IMR-90 (cell line): ENCODE measurements at regions not wholly inside any gene's neighbourhood (a gene's known extent, or its start where the extent isn't known, plus 50 kb on each side); places are given as distances from the start of the nearest gene placed in this dataset.
"Not testable (repeated sequence)": the region's sequence is repeated elsewhere in the genome, so short reads cannot be mapped to it uniquely, and the experiment has no call there.

Source experiments
- ATAC-seq: fragments of 200-7000 bp; cut with Tn5 transposase; 2 replicates; pipeline ENCODE4 v1.9.1; 2020; ENCODE audit warnings: low read depth, mild to moderate bottlenecking, moderate library complexity
- BruUV-seq: library from RNA; stranded (reverse); fragments of 400-500 nt; replicated peaks from 2 replicates; lab custom pipeline; 2021; lab: Mats Ljungman, UMichigan
- CTCF ChIA-PET: fragments of 300-600 bp; formaldehyde crosslinking; extraction: SDS; loops from one replicate; lab custom pipeline; 2021; ENCODE audit warnings: antibody characterized with exemption; lab: Yijun Ruan, JAX
- POLR2A ChIA-PET: fragments of 300-600 bp; sonication (Branson Sonifier 250); formaldehyde crosslinking; loops from one replicate; lab custom pipeline; 2022; ENCODE audit warnings: antibody characterized with exemption; ENCODE audit not compliant: unreplicated experiment; lab: Charles Lee
- DNase-seq: peaks from one replicate; pipeline ENCODE4 v3.0.0; 2013
- H2AFZ ChIP-seq: replicated peaks from 2 replicates; pipeline ENCODE3; 2013; ENCODE audit warnings: low read length, mild to moderate bottlenecking; ENCODE audit not compliant: poor library complexity
- H2AK5ac ChIP-seq: 2 replicates; pipeline ENCODE4 v1.6.1; 2013; ENCODE audit warnings: low read depth, low read length, inconsistent platforms
- H2AK9ac ChIP-seq: replicated peaks from 2 replicates; pipeline ENCODE3; 2013; ENCODE audit warnings: mild to moderate bottlenecking, low read depth, low read length, moderate library complexity; ENCODE audit not compliant: poor library complexity
- H2BK120ac ChIP-seq: 2 replicates; pipeline ENCODE4 v1.6.1; 2013; ENCODE audit warnings: low read depth, low read length, inconsistent platforms
- H2BK15ac ChIP-seq: 3 replicates; pipeline ENCODE4 v1.6.1; 2013; ENCODE audit warnings: low read depth, low read length, inconsistent platforms
- H2BK20ac ChIP-seq: 2 replicates; pipeline ENCODE4 v1.6.1; 2013; ENCODE audit warnings: low read depth, mild to moderate bottlenecking, inconsistent platforms, low read length, moderate library complexity
- H2BK5ac ChIP-seq: 2 replicates; pipeline ENCODE4 v1.6.1; 2013; ENCODE audit warnings: mild to moderate bottlenecking, low read depth, low read length, inconsistent platforms; ENCODE audit not compliant: poor library complexity, severe bottlenecking
- H3K14ac ChIP-seq: replicated peaks from 2 replicates; pipeline ENCODE4 v1.6.1; 2013; ENCODE audit warnings: low read depth, low read length, inconsistent platforms
- H3K18ac ChIP-seq: 2 replicates; pipeline ENCODE4 v1.6.1; 2013; ENCODE audit warnings: low read depth, low read length, control low read depth
- H3K23ac ChIP-seq: 2 replicates; pipeline ENCODE4 v1.6.1; 2013; ENCODE audit warnings: low read depth, low read length, inconsistent platforms
- H3K27ac ChIP-seq: 2 replicates; pipeline ENCODE4 v1.5.1; 2013; ENCODE audit warnings: mild to moderate bottlenecking, control low read depth, low read length; ENCODE audit not compliant: insufficient read depth
- H3K27me3 ChIP-seq: 2 replicates; pipeline ENCODE4 v1.6.1; 2013; ENCODE audit warnings: low read length; ENCODE audit not compliant: control insufficient read depth, insufficient read depth
- H3K36me3 ChIP-seq: 2 replicates; pipeline ENCODE4 v1.6.1; 2013; ENCODE audit warnings: low read length, mixed read lengths; ENCODE audit not compliant: control insufficient read depth, insufficient read depth
- H3K4ac ChIP-seq: 2 replicates; pipeline ENCODE4 v1.6.1; 2013; ENCODE audit warnings: low read depth, low read length, inconsistent platforms
- H3K4me1 ChIP-seq: 2 replicates; pipeline ENCODE4 v1.6.1; 2013; ENCODE audit warnings: low read length, mixed read lengths; ENCODE audit not compliant: control insufficient read depth, insufficient read depth
- H3K4me2 ChIP-seq: 2 replicates; pipeline ENCODE4 v1.6.1; 2013; ENCODE audit warnings: low read depth, mild to moderate bottlenecking, control low read depth, low read length, moderate library complexity
- H3K4me3 ChIP-seq: 2 replicates; pipeline ENCODE4 v1.5.1; 2013; ENCODE audit warnings: low read depth, mild to moderate bottlenecking, control low read depth, low read length, moderate library complexity; ENCODE audit not compliant: insufficient read depth
- H3K56ac ChIP-seq: 2 replicates; pipeline ENCODE4 v1.6.1; 2013; ENCODE audit warnings: low read length, inconsistent platforms; ENCODE audit not compliant: insufficient read depth; ENCODE audit errors: extremely low read depth
- H3K79me1 ChIP-seq, 2 experiments: 2 replicates each; pipeline ENCODE4 v1.6.1; 2013; ENCODE audit warnings: low read length in 2 of 2, inconsistent platforms in 1 of 2, low read depth in 1 of 2
- H3K9ac ChIP-seq: 2 replicates; pipeline ENCODE4 v1.6.1; 2013; ENCODE audit warnings: low read depth, low read length, control low read depth
- H3K9me1 ChIP-seq: 2 replicates; pipeline ENCODE4 v1.6.1; 2013; ENCODE audit warnings: low read length, inconsistent platforms; ENCODE audit not compliant: insufficient read depth
- H3K9me3 ChIP-seq: 2 replicates; pipeline ENCODE4 v1.6.1; 2013; ENCODE audit warnings: low read length; ENCODE audit not compliant: control insufficient read depth, insufficient read depth
- H4K20me1 ChIP-seq: 2 replicates; pipeline ENCODE4 v1.6.1; 2013; ENCODE audit warnings: low read length, inconsistent platforms; ENCODE audit not compliant: insufficient read depth
- H4K5ac ChIP-seq: 2 replicates; pipeline ENCODE4 v1.6.1; 2013; ENCODE audit warnings: mild to moderate bottlenecking, low read depth, low read length, control low read depth
- H4K8ac ChIP-seq, 2 experiments: 2 replicates each; pipeline ENCODE4 v1.6.1; 2013; ENCODE audit warnings: low read depth in 2 of 2, low read length in 2 of 2, control low read depth in 1 of 2, inconsistent platforms in 1 of 2
- H4K91ac ChIP-seq: 2 replicates; pipeline ENCODE4 v1.6.1; 2013; ENCODE audit warnings: low read depth, low read length, inconsistent platforms; ENCODE audit not compliant: insufficient read depth
- WGBS, 2 experiments: methylation state at CpG; one replicate each; pipeline versions ENCODE4 v1.1.5 to v1.1.7; 2013; ENCODE audit warnings: missing lambda C conversion rate in 2 of 2; ENCODE audit not compliant: insufficient read length in 1 of 2; ENCODE audit errors: extremely low coverage in 2 of 2; 5-methylcytosine and 5-hydroxymethylcytosine counted together
- dilution Hi-C: fragments of 300-500 bp; cut with HindIII; formaldehyde crosslinking; loops from one replicate; pipeline ENCODE4 v1.14.3; 2018; ENCODE audit warnings: low sequenced_read_pairs; ENCODE audit not compliant: unreplicated experiment
- in situ Hi-C: fragments of 300-500 bp; cut with MboI; formaldehyde crosslinking; loops from 3 replicates; pipeline ENCODE4 v1.14.3; 2019; ENCODE audit warnings: low sequenced_read_pairs, inconsistent platforms, mixed read lengths
- intact Hi-C: fragments of 100-400 bp; cut with micrococcal nuclease; formaldehyde crosslinking; loops from 2 replicates; pipeline ENCODE4 v1.10.0; 2022

GRCh38 chr3:144494651-144495050, 523.0 kb downstream of the DIPK2A start:
- H4K8ac ChIP-seq, dilution Hi-C loops, H3K14ac ChIP-seq, H3K36me3 ChIP-seq, CTCF ChIA-PET, H2BK15ac ChIP-seq, H2BK20ac ChIP-seq, H2AK5ac ChIP-seq, POLR2A ChIA-PET, H2AK9ac ChIP-seq, H2BK5ac ChIP-seq, H3K18ac ChIP-seq, H3K23ac ChIP-seq, H3K4me1 ChIP-seq, H3K79me1 ChIP-seq, H3K56ac ChIP-seq, H2BK120ac ChIP-seq, H4K20me1 ChIP-seq, ATAC-seq, H2AFZ ChIP-seq, DNase-seq, H3K4ac ChIP-seq, H4K91ac ChIP-seq, intact Hi-C loops, BruUV-seq, H3K4me3 ChIP-seq, H3K9ac ChIP-seq, H4K5ac ChIP-seq, H3K27me3 ChIP-seq, H3K9me1 ChIP-seq, H3K9me3 ChIP-seq, H3K4me2 ChIP-seq, in situ Hi-C loops, H3K27ac ChIP-seq: not testable (repeated sequence)
- WGBS, 2 experiments: 100% methylated on average over 2 of the region's 20 CpGs; no CpG with 5 or more reads in 1 of the 2 experiments
